PC-9 (cell line): ENCODE measurements at regions not wholly inside any gene's neighbourhood (a gene's known extent, or its start where the extent isn't known, plus 50 kb on each side); places are given as distances from the start of the nearest gene placed in this dataset.

Experiments used
- BruUV-seq: library from RNA; stranded (reverse); fragments of 400-500 nt; replicated peaks from 2 replicates; lab custom pipeline; 2021; lab: Mats Ljungman, UMichigan
- CTCF ChIA-PET: fragments of 300-600 bp; sonication (Branson Sonifier 250); formaldehyde crosslinking; loops from one replicate; lab custom pipeline; 2022; ENCODE audit warnings: antibody characterized with exemption; lab: Charles Lee
- POLR2A ChIA-PET: fragments of 300-600 bp; sonication (Branson Sonifier 250); formaldehyde crosslinking; loops from one replicate; lab custom pipeline; 2022; ENCODE audit warnings: antibody characterized with exemption; ENCODE audit not compliant: unreplicated experiment; lab: Charles Lee
- DNase-seq, 2 experiments: peaks; one replicate each; pipeline versions ENCODE4 v3.0.0 to v3.0.0-alpha.2; 2015 to 2022; ENCODE audit warnings: mixed read lengths in 1 of 2
- H2AFZ ChIP-seq: fragments of 200-600 bp; sonication (generic); 2 replicates; pipeline ENCODE4 v1.8.1; 2017; ENCODE audit warnings: antibody characterized with exemption
- H3F3A ChIP-seq: fragments of 200-600 bp; sonication (generic); 2 replicates; pipeline ENCODE4 v1.8.1; 2017; ENCODE audit warnings: antibody characterized with exemption, mild to moderate bottlenecking, low read depth; ENCODE audit not compliant: insufficient read depth
- H3K27ac ChIP-seq: fragments of 200-600 bp; sonication (generic); 2 replicates; pipeline ENCODE4 v1.6.1; 2016; ENCODE audit warnings: mixed run types
- H3K27me3 ChIP-seq: fragments of 200-600 bp; sonication (generic); 2 replicates; pipeline ENCODE4 v1.6.1; 2016; ENCODE audit warnings: low read depth, mixed run types; ENCODE audit not compliant: insufficient read depth
- H3K36me3 ChIP-seq: fragments of 200-600 bp; sonication (generic); 2 replicates; pipeline ENCODE4 v1.6.1; 2016; ENCODE audit warnings: low read depth, mixed run types
- H3K4me1 ChIP-seq: fragments of 200-600 bp; sonication (generic); replicated peaks from 2 replicates; pipeline ENCODE4 v1.6.1; 2016; ENCODE audit warnings: mixed run types; ENCODE audit not compliant: insufficient read depth
- H3K4me2 ChIP-seq: fragments of 200-600 bp; sonication (generic); 2 replicates; pipeline ENCODE4 v1.6.1; 2017; ENCODE audit warnings: mixed run types
- H3K4me3 ChIP-seq: fragments of 200-600 bp; sonication (generic); 2 replicates; pipeline ENCODE4 v1.6.1; 2016; ENCODE audit warnings: mixed run types
- H3K79me2 ChIP-seq: fragments of 200-600 bp; sonication (generic); 2 replicates; pipeline ENCODE4 v1.6.1; 2017; ENCODE audit warnings: low read depth, mixed run types
- H3K9me2 ChIP-seq: fragments of 200-600 bp; sonication (generic); 2 replicates; pipeline ENCODE4 v1.8.1; 2017; ENCODE audit warnings: mild to moderate bottlenecking; ENCODE audit not compliant: insufficient read depth
- H3K9me3 ChIP-seq: fragments of 200-600 bp; sonication (generic); 2 replicates; pipeline ENCODE4 v1.8.1; 2016; ENCODE audit warnings: low read depth; ENCODE audit not compliant: insufficient read depth
- H4K20me1 ChIP-seq: fragments of 200-600 bp; sonication (generic); 2 replicates; pipeline ENCODE4 v1.8.1; 2017; ENCODE audit not compliant: insufficient read depth
- CTCF ChIP-seq: fragments of 200-600 bp; sonication (generic); conservative IDR thresholded peaks from 2 replicates; pipeline ENCODE4 v1.6.1; 2017; ENCODE audit warnings: mixed run types, antibody characterized with exemption, mild to moderate bottlenecking, moderate library complexity
- EZH2 ChIP-seq: fragments of 200-600 bp; sonication (generic); IDR thresholded peaks from 2 replicates; pipeline ENCODE4 v1.8.0; 2017; ENCODE audit warnings: antibody characterized with exemption, low read depth
- intact Hi-C: fragments of 100-400 bp; cut with micrococcal nuclease; formaldehyde crosslinking; loops from one replicate; pipeline ENCODE4 v1.10.0; 2022; ENCODE audit not compliant: unreplicated experiment

- H3K79me2 ChIP-seq = no peaks in the 10 kb centered on the region
- H3K4me2 ChIP-seq = no peak overlapping the region
- peaks cover 3% of the 10 kb centered on the region; the same call in 1 of the 2 replicates for H3F3A ChIP-seq
- H3K9me2 ChIP-seq = no peaks in the 10 kb centered on the region
- peaks cover 3% of the 10 kb centered on the region for H3K4me1 ChIP-seq
- H3K27me3 ChIP-seq = no peaks in the 10 kb centered on the region
- no peaks in the 10 kb centered on the region for H3K36me3 ChIP-seq
- H3K9me3 ChIP-seq = no peaks in the 10 kb centered on the region
- DNase-seq = no peak
- H3K27ac ChIP-seq = no peak overlapping the region
- H2AFZ ChIP-seq = no peak overlapping the region
- ChIA-PET CTCF (no interaction called here), POLR2A (no interaction called here)
- TF ChIP-seq EZH2 = no peak
- TF ChIP-seq CTCF = no peak
- H4K20me1 ChIP-seq = peaks cover 4% of the 10 kb centered on the region
- BruUV-seq = no TSS peak
- intact Hi-C loops = no loop called here
- no peak overlapping the region for H3K4me3 ChIP-seq
Observed at GRCh38 chr11:71147331-71147730, 105.0 kb downstream of the SHANK2 start.

- TF ChIP-seq EZH2 (no peak), CTCF (no peak)
- Histone ChIP-seq H2AFZ (no peak overlapping the region), H3K4me3 (no peak overlapping the region), H3K27ac (no peak overlapping the region), H3F3A (no peaks in the 10 kb centered on the region), H3K36me3 (no peaks in the 10 kb centered on the region), H3K9me3 (no peaks in the 10 kb centered on the region), H4K20me1 (peaks cover 4% of the 10 kb centered on the region), H3K4me2 (no peak overlapping the region), H3K79me2 (no peaks in the 10 kb centered on the region), H3K4me1 (no peaks in the 10 kb centered on the region), H3K9me2 (no peaks in the 10 kb centered on the region), H3K27me3 (no peaks in the 10 kb centered on the region)
- no peak for DNase-seq
- ChIA-PET POLR2A (no interaction called here), CTCF (no interaction called here)
- intact Hi-C loops = no loop called here
- no TSS peak for BruUV-seq
Observed at GRCh38 chr11:71146846-71147245, 105.5 kb downstream of the SHANK2 start.

GRCh38 chr11:71145988-71146824 is 106.2 kb downstream of the SHANK2 start:
- H3K9me2 ChIP-seq = no peaks in the 10 kb centered on the region
- intact Hi-C loops = no loop called here
- H3K27ac ChIP-seq = no peak overlapping the region
- H2AFZ ChIP-seq = no peak overlapping the region
- no TSS peak for BruUV-seq
- POLR2A ChIA-PET = no interaction called here
- H3K36me3 ChIP-seq = no peaks in the 10 kb centered on the region
- H3K4me2 ChIP-seq = no peak overlapping the region
- no peaks in the 10 kb centered on the region for H3F3A ChIP-seq
- CTCF ChIA-PET = no interaction called here
- no peak overlapping the region for H3K4me3 ChIP-seq
- no peaks in the 10 kb centered on the region for H3K4me1 ChIP-seq
- DNase-seq = no peak
- peaks cover 4% of the 10 kb centered on the region for H4K20me1 ChIP-seq
- no peaks in the 10 kb centered on the region for H3K79me2 ChIP-seq
- no peaks in the 10 kb centered on the region for H3K9me3 ChIP-seq
- TF ChIP-seq EZH2 (no peak), CTCF (no peak)
- H3K27me3 ChIP-seq = no peaks in the 10 kb centered on the region
